ENCODE measurements at regions not wholly inside any gene's neighbourhood (a gene's known extent, or its start where the extent isn't known, plus 50 kb on each side); places are given as distances from the start of the nearest gene placed in this dataset.

GRCh38 chr13:107452833-107453232 lies 762.5 kb downstream of the LIG4 start:
- TF ChIP-seq CTCF (conservative IDR thresholded peaks at IDR 0.05) (no peak), ZFX (IDR thresholded peaks at IDR 0.05) (no peak)

Measured in C4-2B (cell line).